ENCODE measurements at regions not wholly inside any gene's neighbourhood (a gene's known extent, or its start where the extent isn't known, plus 50 kb on each side); places are given as distances from the start of the nearest gene placed in this dataset.

- peak; percentile 4 for DNase-seq
These were observed 90.5 kb upstream of the SOX9 start for GRCh38 chr17:72030067-72030899.

DNA sequence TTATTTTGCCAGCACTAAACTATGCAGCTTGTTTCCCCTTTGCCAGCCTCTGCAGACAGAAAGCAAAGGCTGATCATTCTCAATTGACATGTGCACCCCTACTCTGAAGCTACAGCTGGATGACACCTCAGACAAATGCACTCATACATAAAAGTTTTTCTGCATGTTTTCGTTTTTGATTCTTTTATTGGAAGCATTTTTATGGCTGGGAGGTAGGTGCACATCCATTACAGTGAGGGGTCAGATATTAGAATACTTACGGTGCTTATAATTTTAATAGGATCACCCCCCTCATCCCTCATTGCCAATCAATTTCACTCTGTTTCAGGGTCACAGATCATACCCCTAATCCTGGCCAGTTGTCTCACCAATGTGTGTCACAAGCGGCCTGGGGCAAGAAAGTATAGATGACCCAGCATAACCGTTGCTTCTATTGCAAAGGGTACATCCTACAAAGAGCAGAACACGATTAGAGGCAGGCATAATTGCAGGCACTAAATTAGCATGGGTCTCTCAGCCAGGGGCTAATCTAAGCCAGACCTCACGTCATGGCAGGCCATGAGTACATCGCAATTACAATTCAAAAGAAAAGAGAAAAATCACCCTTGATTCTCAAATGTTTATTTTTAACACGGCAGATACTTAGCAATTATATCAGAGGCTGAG lies 89.5 kb upstream of the SOX9 start:
- DNase-seq = no peak

- DNase-seq = no peak
These were observed 87.5 kb upstream of the SOX9 start for GRCh38 chr17:72033334-72033733.

GRCh38 chr17:72034000-72034399 lies 86.8 kb upstream of the SOX9 start:
- DNase-seq = no peak

- no peak for DNase-seq
These were observed 82.4 kb upstream of the SOX9 start for GRCh38 chr17:72038427-72038826.

DNA sequence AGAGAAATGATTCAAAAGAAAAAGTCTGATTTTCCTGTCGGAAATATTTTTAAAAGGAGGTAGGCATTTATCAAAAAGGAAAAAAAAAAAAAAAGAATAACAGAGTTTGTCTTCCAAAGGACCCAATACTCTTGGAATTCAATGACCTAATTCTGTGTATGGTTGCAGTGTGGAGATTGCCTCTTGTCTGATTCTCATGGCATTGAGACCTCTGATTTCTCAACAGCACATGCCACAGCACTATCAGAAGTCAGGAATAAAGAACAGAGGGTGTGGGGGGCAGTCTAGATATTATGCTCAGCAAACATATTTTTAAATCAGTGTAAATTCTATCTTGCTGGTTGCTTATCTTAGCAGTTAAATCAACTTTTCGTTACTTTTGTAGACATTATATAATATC lies 81.3 kb upstream of the SOX9 start:
- no peak for DNase-seq

DNA sequence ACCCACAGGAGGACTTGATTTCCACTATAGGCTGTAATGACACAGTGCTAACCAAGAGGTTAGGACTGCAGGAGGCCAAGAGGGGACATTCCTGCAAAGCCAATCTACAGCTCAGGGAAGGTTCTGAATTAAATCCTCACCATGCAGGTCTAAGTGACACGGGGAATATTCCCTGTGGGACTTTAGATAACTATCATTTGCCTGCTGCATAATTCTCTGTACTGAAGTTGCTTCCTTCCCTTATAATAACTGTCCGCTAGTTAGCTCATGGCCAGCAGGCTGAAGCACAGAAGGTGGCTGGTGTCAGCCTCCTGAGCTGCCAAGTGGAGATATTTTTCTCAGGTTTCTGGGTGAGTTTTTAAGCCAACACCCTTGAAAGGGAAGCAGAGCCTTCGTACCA lies 74.6 kb upstream of the SOX9 start:
- no peak for DNase-seq

DNA sequence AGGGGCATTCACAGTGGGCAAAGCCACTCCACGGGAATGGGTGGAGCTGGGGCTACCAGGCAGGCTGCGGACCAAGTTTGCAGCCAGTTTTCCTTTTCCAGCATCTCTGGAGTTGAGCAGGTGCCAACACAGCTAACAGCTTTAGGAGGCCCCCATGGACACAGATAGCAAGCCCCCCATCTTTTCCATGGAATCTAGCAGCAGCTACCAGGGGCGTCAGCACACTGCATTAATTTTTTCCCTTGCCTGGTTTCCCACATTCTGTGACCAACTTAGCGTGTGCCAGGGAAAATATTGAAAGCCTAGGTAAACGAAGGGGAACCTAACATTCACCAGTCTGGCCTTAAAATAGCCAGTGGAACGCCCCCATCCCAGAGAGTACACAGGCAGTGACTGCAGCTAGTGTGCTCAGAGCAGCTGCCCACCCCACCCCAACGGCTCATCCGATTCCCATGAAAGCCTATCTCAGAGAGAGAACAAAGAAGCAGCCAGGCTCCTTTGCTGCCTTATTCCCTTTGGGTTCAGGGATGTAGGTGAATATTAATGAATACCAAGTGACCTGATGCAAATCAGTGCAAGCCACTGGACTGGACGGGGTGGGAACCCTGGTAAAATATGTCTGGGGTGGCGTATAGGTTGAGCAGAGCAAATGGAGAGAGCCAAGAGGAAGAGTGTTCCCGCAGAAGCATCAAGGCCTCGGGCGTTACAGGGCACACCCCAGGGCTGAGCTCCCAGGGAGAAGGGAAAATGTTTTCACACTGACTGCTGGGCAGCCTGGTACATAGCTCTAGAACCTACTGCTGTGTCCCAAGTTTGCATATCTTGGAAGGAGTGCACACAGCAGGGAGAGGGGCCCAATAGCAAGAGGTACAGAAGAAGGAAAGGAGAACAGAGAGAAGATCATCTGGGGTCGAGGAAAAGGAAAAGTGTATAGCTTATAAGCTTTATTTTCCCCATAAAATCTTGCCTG lies 73.9 kb upstream of the SOX9 start:
- DNase-seq = no peak

GRCh38 chr17:72049914-72050313 lies 70.9 kb upstream of the SOX9 start:
- DNase-seq = no peak

DNA sequence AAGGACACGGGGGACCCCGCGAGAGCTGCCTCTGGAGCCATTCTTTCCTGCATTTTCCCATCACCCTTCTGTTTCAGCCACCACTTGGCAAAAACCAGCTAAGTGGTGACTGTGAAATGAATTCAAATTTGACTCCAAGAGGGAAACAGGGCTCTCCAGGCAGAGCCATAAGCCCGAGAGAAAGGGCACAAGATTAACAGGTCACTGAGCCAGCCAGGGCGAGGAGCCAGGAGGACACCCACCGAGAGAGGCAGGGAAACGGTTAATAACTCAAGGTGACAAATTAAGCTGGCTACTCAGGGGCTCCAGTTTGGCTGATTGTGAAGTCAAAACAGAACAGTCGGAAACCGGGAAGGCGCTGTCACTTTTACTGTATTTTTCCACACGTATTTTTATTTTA lies 67.8 kb upstream of the SOX9 start:
- DNase-seq = no peak

GRCh38 chr17:72053449-72053848 lies 67.4 kb upstream of the SOX9 start:
- no peak for DNase-seq

GRCh38 chr17:72056155-72056554 lies 64.7 kb upstream of the SOX9 start:
- no peak for DNase-seq

DNA sequence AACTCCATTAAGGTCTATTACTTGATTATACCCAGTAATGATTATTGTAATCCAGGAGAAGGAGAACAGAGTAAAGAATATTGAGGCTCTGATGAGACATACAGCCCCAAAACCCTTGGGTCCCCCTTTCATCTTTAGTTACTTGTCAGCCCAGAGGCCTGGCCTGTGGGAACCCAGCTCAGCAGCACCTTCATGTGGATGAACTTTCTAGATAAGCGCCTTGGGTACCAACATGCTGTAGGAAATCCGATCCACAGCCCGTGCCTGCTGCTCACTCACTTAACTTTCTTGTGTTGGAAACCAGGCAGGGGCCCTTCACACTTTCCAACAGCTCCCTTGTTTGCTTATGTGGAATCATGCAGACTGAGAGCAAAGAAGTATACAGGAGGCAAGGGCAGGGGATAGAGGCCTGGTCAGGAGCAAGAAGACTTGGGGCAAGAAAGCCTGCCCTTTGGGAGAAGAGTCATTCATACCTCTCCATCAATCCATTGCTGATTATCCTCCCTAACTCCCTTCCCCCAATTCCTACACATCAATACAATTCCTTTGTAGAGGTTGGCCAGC lies 64.0 kb upstream of the SOX9 start:
- no peak for DNase-seq

- DNase-seq = no peak
These were observed 60.7 kb upstream of the SOX9 start for GRCh38 chr17:72060084-72060483.

- DNase-seq = no peak
These were observed 57.6 kb upstream of the SOX9 start for GRCh38 chr17:72063262-72063661.

- no peak for DNase-seq
These were observed 56.9 kb upstream of the SOX9 start for GRCh38 chr17:72063756-72064450.

DNA sequence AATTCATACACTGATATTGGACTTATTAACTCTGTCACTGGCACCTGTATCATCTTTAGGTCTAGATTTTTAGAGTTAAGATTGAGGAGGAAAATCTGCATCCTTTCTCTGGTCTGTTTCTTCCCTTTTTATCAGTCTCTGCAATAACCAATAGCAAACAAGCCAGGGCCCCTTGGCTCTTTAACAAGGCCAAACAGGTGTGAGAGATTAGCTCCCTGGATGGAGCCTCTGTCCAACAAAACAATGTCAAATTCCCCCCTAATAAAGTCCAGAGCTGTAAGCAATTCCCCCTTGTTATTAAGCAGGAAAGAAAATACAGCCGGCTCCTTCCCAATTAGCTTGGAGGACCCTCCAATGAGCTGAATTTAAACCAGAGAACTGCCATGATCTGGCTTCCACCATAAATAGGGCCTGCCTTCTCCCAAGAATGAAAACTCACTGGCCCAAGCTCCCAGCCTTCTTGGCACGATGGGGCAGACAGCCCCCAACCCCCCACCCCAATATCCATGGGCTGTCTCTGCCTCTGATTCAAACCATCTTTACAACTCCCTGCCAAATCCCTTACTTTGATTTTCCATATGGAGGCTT lies 56.1 kb upstream of the SOX9 start:
- DNase-seq = no peak

DNA sequence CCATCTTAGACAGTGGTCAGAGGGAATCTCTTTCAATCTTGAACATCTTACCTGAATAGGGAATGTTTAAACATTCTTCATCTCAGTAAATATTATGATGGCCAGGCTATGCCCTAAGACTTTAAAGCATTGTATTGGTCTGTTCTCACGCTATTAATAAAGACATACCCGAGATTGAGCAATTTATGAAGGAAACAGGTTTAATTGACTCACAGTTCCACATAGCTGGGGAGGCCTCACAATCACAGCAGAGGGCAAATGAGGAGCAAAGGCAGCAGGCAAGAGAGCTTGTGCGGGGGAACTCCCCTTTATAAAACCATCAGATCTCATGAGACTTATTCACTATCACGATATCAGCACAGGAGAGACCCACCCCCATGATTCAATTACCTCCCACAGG lies 55.3 kb upstream of the SOX9 start:
- DNase-seq = no peak

- no peak for DNase-seq
These were observed 52.2 kb upstream of the SOX9 start for GRCh38 chr17:72068643-72069042.

DNA sequence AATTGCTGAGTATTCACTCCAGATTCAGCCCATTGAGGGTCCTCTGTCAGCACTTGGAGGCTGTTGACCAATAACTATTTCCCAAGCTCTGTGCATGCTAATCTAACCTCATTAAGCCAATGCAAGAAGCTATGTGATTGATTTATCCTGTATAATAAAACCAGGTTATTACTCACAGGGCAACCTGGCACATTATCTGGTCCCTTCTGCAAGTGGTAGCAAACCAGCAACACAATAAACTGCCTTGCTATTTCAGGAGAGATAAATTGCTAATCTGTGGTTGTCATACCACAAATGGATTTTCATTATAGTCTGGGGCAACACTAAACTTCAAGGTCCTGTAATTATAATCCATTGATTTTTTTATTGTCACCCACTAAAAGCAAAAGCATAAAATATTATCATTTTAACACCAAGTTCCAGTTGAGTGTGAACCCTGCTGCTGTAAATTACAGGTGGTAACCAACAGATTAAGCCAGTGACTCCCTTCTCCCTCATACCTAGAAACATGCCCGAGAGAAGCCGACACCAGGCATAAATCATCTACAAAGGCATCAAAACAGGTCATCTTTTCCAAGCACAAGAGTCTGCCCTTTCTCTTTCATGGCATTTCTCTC lies 51.1 kb upstream of the SOX9 start:
- DNase-seq = no peak
